Neural cell (in vitro differentiated cells): ENCODE measurements at regions not wholly inside any gene's neighbourhood (a gene's known extent, or its start where the extent isn't known, plus 50 kb on each side); places are given as distances from the start of the nearest gene placed in this dataset.

Source experiments
- H2AFZ ChIP-seq: fragments of 200-600, 300-800 bp; sonication (generic), shearing (Covaris generic); 2 replicates; pipeline ENCODE4 v1.6.0; 2014; ENCODE audit warnings: low read depth, mild to moderate bottlenecking, antibody characterized with exemption, low read length, moderate library complexity
- H3F3A ChIP-seq: fragments of 200-600 bp; shearing (Covaris generic); 2 replicates; pipeline ENCODE4 v1.6.1; 2016; ENCODE audit warnings: mild to moderate bottlenecking, moderate library complexity, mixed read lengths, antibody characterized with exemption, low read length; ENCODE audit not compliant: insufficient read depth, poor library complexity, severe bottlenecking
- H3K27ac ChIP-seq: fragments of 200-600, 300-800 bp; sonication (generic), shearing (Covaris generic); 2 replicates; pipeline ENCODE4 v1.5.1; 2014; ENCODE audit warnings: mild to moderate bottlenecking, low read length, moderate library complexity
- H3K27me3 ChIP-seq: fragments of 300-800, 200-600 bp; sonication (generic), shearing (Covaris generic); 2 replicates; pipeline ENCODE4 v1.6.0; 2014; ENCODE audit warnings: mild to moderate bottlenecking, low read depth, low read length, moderate library complexity; ENCODE audit not compliant: insufficient read depth
- H3K36me3 ChIP-seq: fragments of 300-800, 200-600 bp; sonication (generic), shearing (Covaris generic); 2 replicates; pipeline ENCODE4 v1.5.1; 2014; ENCODE audit warnings: mild to moderate bottlenecking, antibody characterized with exemption, low read length, moderate library complexity; ENCODE audit not compliant: insufficient read depth
- H3K4me2 ChIP-seq: fragments of 300-800, 200-600 bp; sonication (generic), shearing (Covaris generic); 2 replicates; pipeline ENCODE4 v1.6.0; 2014; ENCODE audit warnings: mild to moderate bottlenecking, low read length
- H3K4me3 ChIP-seq: fragments of 300-800, 200-600 bp; sonication (generic), shearing (Covaris generic); 2 replicates; pipeline ENCODE4 v1.5.1; 2014; ENCODE audit warnings: mild to moderate bottlenecking, low read length, moderate library complexity
- H3K79me2 ChIP-seq: fragments of 200-600 bp; shearing (Covaris generic); replicated peaks from 2 replicates; pipeline ENCODE4 v1.6.0; 2014; ENCODE audit warnings: mild to moderate bottlenecking, low read length, moderate library complexity; ENCODE audit not compliant: insufficient read depth
- H3K9ac ChIP-seq: fragments of 300-800, 200-600 bp; sonication (generic), shearing (Covaris generic); 2 replicates; pipeline ENCODE4 v1.6.1; 2016; ENCODE audit warnings: mild to moderate bottlenecking, low read length, mixed read lengths
- H3K9me2 ChIP-seq: fragments of 200-600 bp; shearing (Covaris generic); 2 replicates; pipeline ENCODE4 v1.6.1; 2016; ENCODE audit warnings: mild to moderate bottlenecking, low read length, mixed read lengths; ENCODE audit not compliant: insufficient read depth
- H3K9me3 ChIP-seq: fragments of 200-600, 300-800 bp; sonication (generic), shearing (Covaris generic); 2 replicates; pipeline ENCODE4 v1.6.1; 2016; ENCODE audit warnings: mild to moderate bottlenecking, mixed run types, low read length, moderate library complexity, mixed read lengths
- H4K20me1 ChIP-seq: fragments of 200-600 bp; shearing (Covaris generic); 2 replicates; pipeline ENCODE4 v1.6.1; 2016; ENCODE audit warnings: mild to moderate bottlenecking, mixed run types; ENCODE audit not compliant: insufficient read depth
- EP300 ChIP-seq: fragments of 450-650 bp; conservative IDR thresholded peaks from 2 replicates; pipeline ENCODE4 v1.6.1; 2014; ENCODE audit warnings: antibody characterized with exemption, mild to moderate bottlenecking, moderate library complexity; ENCODE audit not compliant: poor library complexity, severe bottlenecking
- EZH2 ChIP-seq: fragments of 200-600, 300-800 bp; shearing (Covaris generic), sonication (generic); IDR thresholded peaks from 2 replicates; pipeline ENCODE4 v1.6.1; 2014; ENCODE audit warnings: antibody characterized with exemption, low read length, borderline replicate concordance, mild to moderate bottlenecking; ENCODE audit not compliant: insufficient read depth, poor library complexity, severe bottlenecking
- MXI1 ChIP-seq: fragments of 450-650 bp; conservative IDR thresholded peaks from 2 replicates; pipeline ENCODE4 v1.6.1; 2014; ENCODE audit warnings: antibody characterized with exemption, mild to moderate bottlenecking; ENCODE audit not compliant: poor library complexity, severe bottlenecking
- POLR2AphosphoS5 ChIP-seq: IDR thresholded peaks from 2 replicates; pipeline ENCODE4 v1.6.1; 2012
- RAD21 ChIP-seq: fragments of 450-650 bp; conservative IDR thresholded peaks from 2 replicates; pipeline ENCODE4 v1.6.1; 2014; ENCODE audit warnings: antibody characterized with exemption, mild to moderate bottlenecking, moderate library complexity
- REST ChIP-seq: IDR thresholded peaks from 2 replicates; pipeline ENCODE4 v1.6.1; 2012; ENCODE audit warnings: borderline replicate concordance
- SMC3 ChIP-seq: fragments of 450-650 bp; conservative IDR thresholded peaks from 2 replicates; pipeline ENCODE4 v1.6.1; 2014; ENCODE audit warnings: antibody characterized with exemption, mild to moderate bottlenecking, moderate library complexity; ENCODE audit not compliant: poor library complexity
- TAF1 ChIP-seq: IDR thresholded peaks from 2 replicates; pipeline ENCODE4 v1.6.1; 2012; ENCODE audit warnings: low read depth
- TF ChIP-seq, protein P1 (sequence below): fragments of 450-650 bp; IDR thresholded peaks from 2 replicates; pipeline ENCODE4 v1.5.1; 2014; ENCODE audit warnings: antibody characterized with exemption, mild to moderate bottlenecking, moderate library complexity; ENCODE audit not compliant: poor library complexity, severe bottlenecking

DNA sequence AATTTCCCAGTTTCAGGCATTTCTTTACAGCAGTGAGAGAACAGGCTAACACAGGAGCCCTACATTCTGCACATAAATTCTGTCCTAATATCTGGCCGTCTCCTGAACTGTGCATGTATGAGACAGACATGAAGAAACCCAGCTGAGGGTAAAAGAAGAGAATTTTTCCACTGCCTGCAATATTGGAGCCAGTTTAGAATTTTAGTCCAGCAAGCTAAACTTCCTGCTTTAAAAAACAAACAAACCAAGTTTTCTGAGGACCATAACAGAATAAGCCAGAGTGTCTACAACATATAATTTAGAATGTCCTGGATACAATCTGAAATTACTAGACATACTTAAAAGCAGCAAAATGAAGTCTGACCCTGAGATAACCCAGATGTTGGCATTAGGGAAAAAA, 215.1 kb upstream of the KLHL29 start:
- no peaks in the 10 kb centered on the region for H3K9me2 ChIP-seq
- no peaks in the 10 kb centered on the region for H4K20me1 ChIP-seq
- H3K27me3 ChIP-seq: no peaks in the 10 kb centered on the region
- H3K27ac ChIP-seq: no peak overlapping the region
- H3K36me3 ChIP-seq: no peaks in the 10 kb centered on the region
- H2AFZ ChIP-seq: no peak overlapping the region
- no peaks in the 10 kb centered on the region for H3K79me2 ChIP-seq
- H3K9me3 ChIP-seq: no peaks in the 10 kb centered on the region
- H3K4me2 ChIP-seq: no peak overlapping the region
- H3K4me3 ChIP-seq: no peak overlapping the region
- H3F3A ChIP-seq: no peaks in the 10 kb centered on the region
- H3K9ac ChIP-seq: no peak overlapping the region
- TF ChIP-seq SMC3 (no peak), REST (no peak), RAD21 (no peak), EZH2 (no peak), POLR2AphosphoS5 (no peak)
- TF ChIP-seq, protein P1, sequence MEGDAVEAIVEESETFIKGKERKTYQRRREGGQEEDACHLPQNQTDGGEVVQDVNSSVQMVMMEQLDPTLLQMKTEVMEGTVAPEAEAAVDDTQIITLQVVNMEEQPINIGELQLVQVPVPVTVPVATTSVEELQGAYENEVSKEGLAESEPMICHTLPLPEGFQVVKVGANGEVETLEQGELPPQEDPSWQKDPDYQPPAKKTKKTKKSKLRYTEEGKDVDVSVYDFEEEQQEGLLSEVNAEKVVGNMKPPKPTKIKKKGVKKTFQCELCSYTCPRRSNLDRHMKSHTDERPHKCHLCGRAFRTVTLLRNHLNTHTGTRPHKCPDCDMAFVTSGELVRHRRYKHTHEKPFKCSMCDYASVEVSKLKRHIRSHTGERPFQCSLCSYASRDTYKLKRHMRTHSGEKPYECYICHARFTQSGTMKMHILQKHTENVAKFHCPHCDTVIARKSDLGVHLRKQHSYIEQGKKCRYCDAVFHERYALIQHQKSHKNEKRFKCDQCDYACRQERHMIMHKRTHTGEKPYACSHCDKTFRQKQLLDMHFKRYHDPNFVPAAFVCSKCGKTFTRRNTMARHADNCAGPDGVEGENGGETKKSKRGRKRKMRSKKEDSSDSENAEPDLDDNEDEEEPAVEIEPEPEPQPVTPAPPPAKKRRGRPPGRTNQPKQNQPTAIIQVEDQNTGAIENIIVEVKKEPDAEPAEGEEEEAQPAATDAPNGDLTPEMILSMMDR: no peak

- Histone ChIP-seq H2AFZ (no peak overlapping the region), H3K27ac (no peak overlapping the region), H3F3A (no peaks in the 10 kb centered on the region), H3K9me2 (no peaks in the 10 kb centered on the region), H3K9me3 (no peaks in the 10 kb centered on the region), H3K9ac (no peak overlapping the region), H3K36me3 (no peaks in the 10 kb centered on the region), H3K4me2 (no peak overlapping the region), H3K79me2 (no peaks in the 10 kb centered on the region), H3K4me3 (no peak overlapping the region), H3K27me3 (no peaks in the 10 kb centered on the region), H4K20me1 (no peaks in the 10 kb centered on the region)
- no peak for TF ChIP-seq REST
- TF ChIP-seq RAD21: no peak
- no peak for TF ChIP-seq MXI1
- TF ChIP-seq EP300: no peak
- TF ChIP-seq TAF1: no peak
- no peak for TF ChIP-seq POLR2AphosphoS5
These were observed 213.9 kb upstream of the KLHL29 start for GRCh38 chr2:23171108-23171507.
